ENCODE measurements at regions not wholly inside any gene's neighbourhood (a gene's known extent, or its start where the extent isn't known, plus 50 kb on each side); places are given as distances from the start of the nearest gene placed in this dataset.

- DNase-seq (ENCODE audit: low read depth in 1 of 2, low spot score in 1 of 2) = no peak
These were observed 254.1 kb upstream of the IRX4 start for GRCh38 chr5:2136728-2137333.

GRCh38 chr5:2135833-2136232, 253.1 kb upstream of the IRX4 start:
- no peak for DNase-seq (ENCODE audit: low read depth in 1 of 2, low spot score in 1 of 2)

DNA sequence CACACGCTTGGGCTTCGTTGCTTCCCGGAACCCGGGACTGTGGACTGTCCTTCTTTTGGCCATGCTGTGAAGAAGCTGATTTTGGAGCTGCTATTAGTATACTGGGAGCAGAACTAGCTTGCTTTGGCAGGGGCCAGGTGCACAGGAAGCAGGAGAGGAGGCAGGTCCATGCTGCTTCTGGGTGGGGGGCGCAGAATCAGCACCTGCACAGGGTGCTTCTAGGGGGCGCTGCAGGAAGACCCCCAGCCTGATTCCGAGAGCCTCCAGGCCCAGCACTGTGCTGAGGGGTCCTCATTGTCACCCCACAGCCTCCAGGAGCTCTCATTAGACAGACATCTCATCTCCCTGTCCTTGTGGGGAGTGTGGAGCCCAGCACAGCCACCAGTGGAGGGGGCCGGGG, 252.6 kb upstream of the IRX4 start:
- no peak for DNase-seq (ENCODE audit: low read depth in 1 of 2, low spot score in 1 of 2)

DNA sequence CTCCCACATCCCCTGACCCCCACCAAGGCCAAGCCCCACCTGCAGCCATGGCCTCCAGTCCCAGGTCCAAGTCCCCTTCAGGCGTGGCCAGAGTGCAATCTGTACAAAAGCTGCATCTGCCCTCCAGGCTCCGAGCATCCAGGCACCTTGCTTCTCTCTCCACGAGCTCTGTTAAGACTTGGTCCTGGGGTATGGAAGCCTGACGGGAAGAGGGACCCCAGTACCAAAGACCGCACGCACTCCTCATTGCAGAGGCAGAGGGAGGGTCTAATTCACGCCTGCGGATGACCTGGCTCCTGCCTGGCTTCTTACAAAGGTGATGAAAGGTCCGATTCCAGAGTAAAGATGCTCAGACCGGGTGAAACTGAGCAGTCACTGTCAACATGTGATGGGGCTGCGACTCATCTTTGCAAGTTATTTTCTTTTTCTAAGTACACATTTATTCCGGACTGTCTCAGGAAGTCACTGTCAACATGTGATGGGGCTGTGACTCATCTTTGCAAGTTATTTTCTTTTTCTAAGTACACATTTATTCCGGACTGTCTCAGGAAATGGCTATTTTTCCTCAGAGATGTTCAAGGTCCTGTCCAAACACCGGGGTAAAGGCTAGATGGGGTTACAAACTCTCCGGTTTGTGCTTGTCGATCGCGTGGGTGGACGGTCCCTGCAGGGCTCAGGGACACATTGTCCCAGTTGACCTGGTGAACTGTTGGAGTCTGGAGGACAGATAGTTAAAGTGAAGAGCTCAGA, 252.0 kb upstream of the IRX4 start:
- no peak for DNase-seq (ENCODE audit: low read depth in 1 of 2, low spot score in 1 of 2)

DNA sequence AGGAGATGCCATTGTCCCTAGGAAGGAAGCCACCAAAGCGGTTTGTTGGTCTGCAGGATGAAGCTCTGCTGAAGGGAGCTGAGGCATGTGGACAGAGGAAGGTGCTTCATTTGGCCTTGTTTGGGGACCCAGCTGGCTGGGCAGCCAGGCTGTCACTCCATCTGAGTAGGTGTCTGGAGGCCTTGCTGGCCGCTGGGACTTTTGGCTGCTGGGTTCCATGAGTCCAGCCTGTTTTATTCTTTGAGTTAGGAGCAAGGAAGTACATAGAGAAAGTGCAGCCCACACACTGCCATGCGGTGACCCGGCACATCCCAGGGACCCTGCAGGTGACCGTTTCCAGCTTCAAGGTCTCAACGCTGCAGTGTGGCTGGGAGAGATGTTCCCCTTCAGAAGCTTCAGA, 251.2 kb upstream of the IRX4 start:
- DNase-seq (ENCODE audit: low read depth in 1 of 2, low spot score in 1 of 2) = no peak

GRCh38 chr5:2133080-2133479, 250.4 kb upstream of the IRX4 start:
- no peak for DNase-seq (ENCODE audit: low read depth in 1 of 2, low spot score in 1 of 2)

- DNase-seq (ENCODE audit: low read depth in 1 of 2, low spot score in 1 of 2) = no peak
These were observed 249.7 kb upstream of the IRX4 start for GRCh38 chr5:2132497-2132847.

- DNase-seq (ENCODE audit: low read depth in 1 of 2, low spot score in 1 of 2) = no peak
These were observed 249.2 kb upstream of the IRX4 start for GRCh38 chr5:2131826-2132496.

- no peak for DNase-seq (ENCODE audit: low read depth in 1 of 2, low spot score in 1 of 2)
These were observed 248.5 kb upstream of the IRX4 start for GRCh38 chr5:2131196-2131595.

- no peak for DNase-seq (ENCODE audit: low read depth in 1 of 2, low spot score in 1 of 2)
These were observed 247.6 kb upstream of the IRX4 start for GRCh38 chr5:2130361-2130760.

- no peak for DNase-seq (ENCODE audit: low read depth in 1 of 2, low spot score in 1 of 2)
These were observed 247.0 kb upstream of the IRX4 start for GRCh38 chr5:2129568-2130272.

GRCh38 chr5:2128686-2129355, 246.1 kb upstream of the IRX4 start:
- DNase-seq (ENCODE audit: low read depth in 1 of 2, low spot score in 1 of 2) = no peak

- no peak for DNase-seq (ENCODE audit: low read depth in 1 of 2, low spot score in 1 of 2)
These were observed 243.8 kb upstream of the IRX4 start for GRCh38 chr5:2126512-2126911.

- no peak for DNase-seq (ENCODE audit: low read depth in 1 of 2, low spot score in 1 of 2)
These were observed 243.2 kb upstream of the IRX4 start for GRCh38 chr5:2125901-2126265.

- no peak for DNase-seq (ENCODE audit: low read depth in 1 of 2, low spot score in 1 of 2)
These were observed 242.6 kb upstream of the IRX4 start for GRCh38 chr5:2125171-2125900.

GRCh38 chr5:2124434-2125170, 241.9 kb upstream of the IRX4 start:
- DNase-seq (ENCODE audit: low read depth in 1 of 2, low spot score in 1 of 2) = no peak

DNA sequence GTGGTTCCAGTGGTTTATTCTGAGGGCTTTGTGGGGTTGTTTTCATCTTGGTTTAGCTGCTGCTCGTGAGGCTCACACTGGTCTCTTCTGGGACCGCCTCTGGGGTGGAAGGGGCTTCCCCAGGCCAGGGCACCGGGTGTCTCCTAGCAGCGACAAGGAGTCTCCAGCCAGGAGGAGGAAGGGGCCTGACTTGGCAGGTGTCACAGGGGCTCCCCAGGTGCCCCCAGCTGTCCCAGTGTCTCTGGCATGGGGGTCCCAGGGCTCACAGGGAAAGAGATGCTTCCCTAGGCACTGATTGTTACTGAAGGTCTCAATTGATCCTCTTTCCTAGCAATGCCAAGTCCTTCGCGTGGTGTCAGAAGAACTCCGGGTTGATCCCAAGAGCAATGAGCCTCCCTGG, 241.1 kb upstream of the IRX4 start:
- no peak for DNase-seq (ENCODE audit: low read depth in 1 of 2, low spot score in 1 of 2)

DNA sequence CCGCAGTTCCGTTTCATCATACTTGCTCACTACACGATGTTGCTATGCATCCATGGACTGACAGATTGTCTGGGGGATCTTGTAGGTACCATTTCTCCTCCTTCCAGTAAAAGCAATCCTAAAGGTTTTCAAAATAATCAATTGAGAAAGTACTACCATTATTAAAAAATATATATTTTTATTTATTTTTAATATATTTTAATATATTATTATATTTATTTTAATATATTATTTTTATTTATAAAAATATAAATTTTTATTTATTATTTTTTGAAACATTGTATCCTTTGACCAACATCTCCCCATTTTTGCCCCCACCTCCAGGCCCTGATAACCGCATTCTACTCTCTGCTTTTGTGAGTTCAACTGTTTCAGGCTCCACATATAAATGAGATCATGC, 237.6 kb upstream of the IRX4 start:
- no peak for DNase-seq (ENCODE audit: low read depth in 1 of 2, low spot score in 1 of 2)

DNA sequence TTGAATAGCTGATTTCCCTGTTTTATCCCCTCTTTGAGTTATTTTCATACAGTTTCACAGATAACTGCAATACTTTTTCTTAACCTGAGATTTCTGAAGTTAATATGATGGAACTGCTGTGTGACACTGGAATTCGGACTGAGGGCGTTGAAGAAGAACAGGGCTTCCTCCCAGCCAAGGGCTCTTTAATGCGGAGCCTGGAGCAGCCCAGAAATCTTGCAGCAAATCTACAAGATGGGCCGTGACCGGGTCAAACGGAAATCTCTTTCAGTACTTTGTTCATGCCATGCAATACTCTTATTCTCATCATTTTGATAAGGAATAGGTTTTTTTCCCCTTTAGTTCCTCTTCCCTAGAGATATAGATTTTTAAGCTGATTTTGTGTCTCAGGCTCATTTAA, 236.8 kb upstream of the IRX4 start:
- DNase-seq (ENCODE audit: low read depth in 1 of 2, low spot score in 1 of 2) = no peak

All from stimulated activated CD4-positive, alpha-beta T cell treated with anti-CD3 and anti-CD28 coated beads, Interleukin-15, amount 100 ng/mL, for 1 hour (primary cell).